ENCODE measurements at regions not wholly inside any gene's neighbourhood (a gene's known extent, or its start where the extent isn't known, plus 50 kb on each side); places are given as distances from the start of the nearest gene placed in this dataset.

DNA sequence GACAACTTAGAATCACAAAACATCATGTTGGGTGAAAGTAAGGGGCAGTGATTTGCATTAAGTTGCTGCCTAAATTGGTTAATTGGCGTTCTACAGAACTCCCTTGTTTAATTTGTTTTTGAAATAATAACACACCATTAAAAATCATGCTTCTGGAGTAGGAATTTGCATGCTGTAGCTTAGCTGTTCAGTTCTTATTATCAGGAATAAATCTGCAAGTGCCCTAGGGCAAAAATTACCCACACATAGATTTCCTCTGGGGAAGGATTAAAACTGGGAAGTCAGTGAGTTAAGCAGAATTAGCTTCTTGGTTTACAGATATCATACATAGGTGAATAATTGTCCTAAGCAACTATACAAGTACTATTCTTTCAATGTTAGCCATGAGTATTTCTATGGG lies 381.6 kb upstream of the NAALADL2 start:
- TF ChIP-seq, protein P1, sequence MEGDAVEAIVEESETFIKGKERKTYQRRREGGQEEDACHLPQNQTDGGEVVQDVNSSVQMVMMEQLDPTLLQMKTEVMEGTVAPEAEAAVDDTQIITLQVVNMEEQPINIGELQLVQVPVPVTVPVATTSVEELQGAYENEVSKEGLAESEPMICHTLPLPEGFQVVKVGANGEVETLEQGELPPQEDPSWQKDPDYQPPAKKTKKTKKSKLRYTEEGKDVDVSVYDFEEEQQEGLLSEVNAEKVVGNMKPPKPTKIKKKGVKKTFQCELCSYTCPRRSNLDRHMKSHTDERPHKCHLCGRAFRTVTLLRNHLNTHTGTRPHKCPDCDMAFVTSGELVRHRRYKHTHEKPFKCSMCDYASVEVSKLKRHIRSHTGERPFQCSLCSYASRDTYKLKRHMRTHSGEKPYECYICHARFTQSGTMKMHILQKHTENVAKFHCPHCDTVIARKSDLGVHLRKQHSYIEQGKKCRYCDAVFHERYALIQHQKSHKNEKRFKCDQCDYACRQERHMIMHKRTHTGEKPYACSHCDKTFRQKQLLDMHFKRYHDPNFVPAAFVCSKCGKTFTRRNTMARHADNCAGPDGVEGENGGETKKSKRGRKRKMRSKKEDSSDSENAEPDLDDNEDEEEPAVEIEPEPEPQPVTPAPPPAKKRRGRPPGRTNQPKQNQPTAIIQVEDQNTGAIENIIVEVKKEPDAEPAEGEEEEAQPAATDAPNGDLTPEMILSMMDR (IDR thresholded peaks at IDR 0.05; ENCODE audit: insufficient read depth, low read length, poor library complexity, severe bottlenecking): no peak
- no peak for TF ChIP-seq EZH2phosphoT487 (conservative IDR thresholded peaks at IDR 0.05; ENCODE audit: low read length)
